ENCODE measurements at regions not wholly inside any gene's neighbourhood (a gene's known extent, or its start where the extent isn't known, plus 50 kb on each side); places are given as distances from the start of the nearest gene placed in this dataset.

DNA sequence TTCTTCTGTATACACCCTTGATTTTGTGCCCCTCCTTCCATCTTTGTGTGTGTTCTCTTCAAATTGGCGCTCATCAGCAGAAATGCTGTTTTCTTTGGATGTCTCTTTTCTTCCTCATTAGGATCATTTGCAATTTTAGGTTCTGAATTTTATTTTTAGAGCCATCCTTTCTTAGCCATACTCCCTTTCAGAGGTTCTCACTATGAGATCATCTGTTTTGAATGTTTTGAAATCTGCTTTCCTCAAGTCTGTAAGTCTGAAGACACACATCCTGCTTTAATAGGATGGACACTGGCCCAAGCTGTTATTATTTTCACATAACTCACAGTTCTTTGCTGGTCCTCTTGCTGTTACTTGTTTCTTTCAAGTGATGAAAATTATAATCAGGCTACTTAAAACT lies 124.8 kb downstream of the BDH1 start:
- 63 to 76% methylated on average over 1 of the region's 1 CpG for WGBS, 2 donors
- no peak overlapping the region for H3K4me3 ChIP-seq (replicated peaks in 1 of 3)
- TF ChIP-seq, protein P1, sequence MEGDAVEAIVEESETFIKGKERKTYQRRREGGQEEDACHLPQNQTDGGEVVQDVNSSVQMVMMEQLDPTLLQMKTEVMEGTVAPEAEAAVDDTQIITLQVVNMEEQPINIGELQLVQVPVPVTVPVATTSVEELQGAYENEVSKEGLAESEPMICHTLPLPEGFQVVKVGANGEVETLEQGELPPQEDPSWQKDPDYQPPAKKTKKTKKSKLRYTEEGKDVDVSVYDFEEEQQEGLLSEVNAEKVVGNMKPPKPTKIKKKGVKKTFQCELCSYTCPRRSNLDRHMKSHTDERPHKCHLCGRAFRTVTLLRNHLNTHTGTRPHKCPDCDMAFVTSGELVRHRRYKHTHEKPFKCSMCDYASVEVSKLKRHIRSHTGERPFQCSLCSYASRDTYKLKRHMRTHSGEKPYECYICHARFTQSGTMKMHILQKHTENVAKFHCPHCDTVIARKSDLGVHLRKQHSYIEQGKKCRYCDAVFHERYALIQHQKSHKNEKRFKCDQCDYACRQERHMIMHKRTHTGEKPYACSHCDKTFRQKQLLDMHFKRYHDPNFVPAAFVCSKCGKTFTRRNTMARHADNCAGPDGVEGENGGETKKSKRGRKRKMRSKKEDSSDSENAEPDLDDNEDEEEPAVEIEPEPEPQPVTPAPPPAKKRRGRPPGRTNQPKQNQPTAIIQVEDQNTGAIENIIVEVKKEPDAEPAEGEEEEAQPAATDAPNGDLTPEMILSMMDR (IDR thresholded peaks at IDR 0.05) = no peak
- no peak for TF ChIP-seq POLR2A (IDR thresholded peaks at IDR 0.05)
- no peak for DNase-seq
- H3K4me1 ChIP-seq = peaks cover 3 to 5% of the 10 kb centered on the region in 2 donors
- no peak overlapping the region for H3K27ac ChIP-seq
- H3K9me3 ChIP-seq = no peaks in the 10 kb centered on the region
- H3K27me3 ChIP-seq = no peaks in the 10 kb centered on the region
- H3K36me3 ChIP-seq = no peaks in the 10 kb centered on the region
- intact Hi-C loops (cut with DNase I) = no loop called here

DNA sequence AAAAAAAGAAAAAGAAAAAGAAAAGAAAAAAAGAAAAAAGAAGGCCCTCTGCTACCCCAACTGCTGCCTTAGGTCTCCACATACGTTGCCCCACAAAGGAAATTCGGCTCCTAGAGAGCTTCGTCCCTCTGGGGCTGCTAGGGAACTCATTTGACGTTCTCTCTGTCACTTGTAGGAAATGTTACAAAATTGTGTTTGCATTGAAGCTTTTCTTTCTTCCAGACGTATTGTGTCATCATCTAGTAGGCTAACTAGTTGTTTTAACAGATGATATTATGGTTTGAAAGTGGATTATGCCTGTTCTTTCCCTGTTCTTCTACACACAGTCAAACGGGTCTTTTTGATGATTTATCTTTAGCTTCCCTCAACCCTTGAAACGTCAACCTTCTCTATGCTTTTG lies 125.3 kb downstream of the BDH1 start:
- Histone ChIP-seq H3K27me3 (no peaks in the 10 kb centered on the region), H3K4me1 (peaks cover 3 to 5% of the 10 kb centered on the region in 2 donors), H3K4me3 (replicated peaks in 1 of 3) (no peak overlapping the region), H3K36me3 (no peaks in the 10 kb centered on the region), H3K9me3 (no peaks in the 10 kb centered on the region), H3K27ac (no peak overlapping the region)
- DNase-seq = no peak
- 62 to 64% methylated on average over 7 of the region's 7 CpGs for WGBS, 2 donors
- intact Hi-C loops (cut with DNase I) = no loop called here
- TF ChIP-seq, protein P1 (IDR thresholded peaks at IDR 0.05) = no peak
- no peak for TF ChIP-seq POLR2A (IDR thresholded peaks at IDR 0.05)

DNA sequence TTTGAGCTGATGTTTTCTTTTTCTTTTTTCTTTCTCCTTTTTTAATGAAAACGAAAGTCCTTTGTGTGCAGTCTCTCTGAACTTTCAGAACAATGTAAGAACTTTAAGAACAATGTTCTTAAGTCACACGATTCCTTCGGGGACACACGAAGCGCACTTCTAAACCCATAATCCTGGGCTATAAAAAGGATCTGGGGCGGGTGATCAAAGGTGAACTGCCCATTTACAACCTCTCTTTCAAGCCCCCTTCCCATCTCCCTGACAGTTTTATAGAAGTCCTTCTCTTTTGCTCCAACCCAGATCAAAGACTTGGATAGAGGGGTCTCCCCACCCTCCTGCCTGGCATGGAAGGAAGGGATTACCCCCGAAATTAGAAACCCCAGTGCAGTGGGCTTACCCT lies 126.8 kb downstream of the BDH1 start:
- H3K36me3 ChIP-seq = no peaks in the 10 kb centered on the region
- no peak for DNase-seq
- WGBS, 2 donors = 84 to 85% methylated on average over 7 of the region's 7 CpGs
- no peaks in the 10 kb centered on the region for H3K9me3 ChIP-seq
- H3K27ac ChIP-seq = no peak overlapping the region
- no peaks in the 10 kb centered on the region for H3K27me3 ChIP-seq
- H3K4me1 ChIP-seq = peaks cover 3 to 5% of the 10 kb centered on the region in 2 donors
- intact Hi-C loops (cut with DNase I) = no loop called here
- H3K4me3 ChIP-seq (replicated peaks in 1 of 3) = no peak overlapping the region
- TF ChIP-seq, protein P1 (IDR thresholded peaks at IDR 0.05) = no peak
- no peak for TF ChIP-seq POLR2A (IDR thresholded peaks at IDR 0.05)

DNA sequence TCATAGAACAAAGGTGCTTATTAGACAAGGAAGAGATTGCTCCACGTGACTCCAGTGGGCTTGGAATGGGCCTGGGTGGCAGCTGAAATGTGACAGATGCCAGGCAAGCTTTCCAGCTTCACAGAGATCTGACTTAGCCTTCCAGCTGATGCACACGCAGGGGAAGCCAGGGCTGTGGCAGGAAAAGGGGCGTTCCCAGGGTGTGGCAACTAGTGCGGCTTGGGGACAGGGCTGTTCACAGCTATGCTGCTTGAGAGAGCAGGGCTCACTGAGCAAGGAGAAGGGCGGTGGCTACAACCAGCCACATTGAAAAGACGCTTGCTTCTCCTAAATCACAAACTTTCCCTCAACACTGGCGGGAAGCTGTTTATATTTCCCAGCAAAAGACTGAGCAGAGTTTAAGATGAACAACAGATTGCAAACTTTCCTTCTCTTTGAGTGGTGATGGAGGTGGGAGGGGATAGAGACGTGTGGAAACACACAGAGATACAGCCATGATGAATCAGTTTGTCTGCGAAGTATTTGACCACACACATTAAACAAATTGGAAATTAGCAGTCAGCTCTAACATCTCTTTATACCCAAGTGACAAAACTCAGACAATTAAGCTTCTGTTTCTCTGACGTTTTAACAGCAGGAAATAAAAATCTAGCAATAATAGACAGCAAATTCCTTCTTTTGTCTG lies 127.5 kb downstream of the BDH1 start:
- TF ChIP-seq, protein P1 (IDR thresholded peaks at IDR 0.05) = no peak
- TF ChIP-seq POLR2A (IDR thresholded peaks at IDR 0.05) = peak in 1 of 2 donors; percentile 11
- DNase-seq = peak; percentile 17 to 37
- no peaks in the 10 kb centered on the region for H3K36me3 ChIP-seq
- peaks cover 3 to 5% of the 10 kb centered on the region in 2 donors for H3K4me1 ChIP-seq
- H3K27ac ChIP-seq = no peak overlapping the region
- H3K4me3 ChIP-seq (replicated peaks in 1 of 3) = no peak overlapping the region
- intact Hi-C loops (cut with DNase I) = no loop called here
- H3K27me3 ChIP-seq = no peaks in the 10 kb centered on the region
- WGBS, 2 donors = 63 to 65% methylated on average over 10 of the region's 10 CpGs
- H3K9me3 ChIP-seq = no peaks in the 10 kb centered on the region

DNA sequence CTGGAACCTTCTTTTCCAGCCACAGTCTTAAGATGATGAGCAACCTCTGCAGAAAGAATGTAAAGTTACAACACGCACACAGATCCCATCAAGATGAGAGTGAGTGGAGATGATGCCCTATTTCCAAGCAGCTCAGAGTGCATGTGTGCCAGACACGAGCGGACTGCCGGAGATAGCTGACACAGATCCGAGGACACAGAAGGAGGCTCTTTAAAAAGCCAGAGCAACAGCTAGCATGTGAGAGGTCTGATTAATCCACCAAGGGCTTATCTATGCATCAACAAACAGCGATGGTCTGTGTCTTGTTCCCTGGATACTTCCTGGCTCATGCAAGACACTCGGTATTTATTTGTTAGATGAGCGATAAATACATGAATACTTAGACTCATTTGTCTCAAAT lies 128.6 kb upstream of the DLG1 start:
- H3K9me3 ChIP-seq = no peaks in the 10 kb centered on the region
- H3K27me3 ChIP-seq = no peaks in the 10 kb centered on the region
- WGBS, 2 donors = 90 to 91% methylated on average over 8 of the region's 8 CpGs
- H3K4me3 ChIP-seq (replicated peaks in 1 of 3) = no peak overlapping the region
- intact Hi-C loops (cut with DNase I) = no loop called here
- peaks cover 3 to 11% of the 10 kb centered on the region in 2 donors for H3K4me1 ChIP-seq
- H3K27ac ChIP-seq = no peak overlapping the region
- H3K36me3 ChIP-seq = no peaks in the 10 kb centered on the region
- DNase-seq = no peak
- TF ChIP-seq, protein P1 (IDR thresholded peaks at IDR 0.05) = no peak
- no peak for TF ChIP-seq POLR2A (IDR thresholded peaks at IDR 0.05)
